Adrenal gland (tissue), 5 donors: ENCODE measurements at regions not wholly inside any gene's neighbourhood (a gene's known extent, or its start where the extent isn't known, plus 50 kb on each side); places are given as distances from the start of the nearest gene placed in this dataset.

Source experiments
- POLR2A ChIP-seq, 2 donors: fragments of 450-650 bp; IDR thresholded peaks; one replicate each; pipeline ENCODE4 v1.6.1; 2017; ENCODE audit warnings: antibody characterized with exemption in 2 of 2, mild to moderate bottlenecking in 2 of 2, moderate library complexity in 1 of 2
- TF ChIP-seq, protein P1 (sequence below), 6 experiments: fragments of 450-650 bp in 4 of 6; fragments of 200-600 bp in 2 of 6; sonication (generic) in 1 of 6; IDR thresholded peaks; 1 replicate in 5 of 6; 2 replicates in 1 of 6; pipeline versions ENCODE4 v1.5.1 to v1.8.0; 2016 to 2021; ENCODE audit warnings: antibody characterized with exemption in 6 of 6, mild to moderate bottlenecking in 2 of 6, moderate library complexity in 1 of 6
- donor health status: DM: no; HTN: no; CAD: no.

DNA sequence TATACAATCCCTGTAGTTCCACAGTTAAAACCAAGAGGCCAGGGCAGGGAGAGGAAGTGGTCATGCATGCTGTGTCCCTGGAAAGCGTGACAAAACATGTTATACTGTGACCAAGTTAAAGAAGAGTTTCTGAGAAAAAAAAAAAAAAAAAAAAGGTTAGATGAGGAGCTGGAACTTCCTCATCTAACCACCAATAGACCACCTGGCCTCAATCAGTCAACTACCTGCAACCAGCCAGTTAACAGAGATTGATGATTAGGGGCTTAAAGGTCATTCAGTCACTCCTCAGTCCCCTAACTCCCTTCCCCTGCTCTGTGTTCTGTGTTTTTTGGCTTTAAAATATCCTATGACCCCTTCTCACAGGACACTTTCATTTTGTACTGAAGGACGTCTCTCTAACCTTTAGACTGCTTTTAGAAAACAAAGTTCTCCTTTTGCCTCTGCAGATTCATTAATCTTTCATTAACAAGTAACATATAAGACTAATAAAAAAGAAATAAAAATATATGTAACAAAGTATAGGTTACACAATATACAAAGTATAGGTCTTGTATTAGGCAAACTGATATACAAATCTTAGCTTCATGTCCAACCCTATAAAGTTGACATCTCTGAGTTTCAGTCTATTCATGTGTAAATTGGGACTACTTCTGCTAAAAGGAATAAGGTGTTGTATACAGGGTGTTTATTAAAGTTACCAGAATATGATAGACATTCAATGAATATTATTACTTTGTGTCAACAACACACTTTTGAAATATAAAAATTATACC, 179.1 kb upstream of the NDST4 start:
- TF ChIP-seq, protein P1, sequence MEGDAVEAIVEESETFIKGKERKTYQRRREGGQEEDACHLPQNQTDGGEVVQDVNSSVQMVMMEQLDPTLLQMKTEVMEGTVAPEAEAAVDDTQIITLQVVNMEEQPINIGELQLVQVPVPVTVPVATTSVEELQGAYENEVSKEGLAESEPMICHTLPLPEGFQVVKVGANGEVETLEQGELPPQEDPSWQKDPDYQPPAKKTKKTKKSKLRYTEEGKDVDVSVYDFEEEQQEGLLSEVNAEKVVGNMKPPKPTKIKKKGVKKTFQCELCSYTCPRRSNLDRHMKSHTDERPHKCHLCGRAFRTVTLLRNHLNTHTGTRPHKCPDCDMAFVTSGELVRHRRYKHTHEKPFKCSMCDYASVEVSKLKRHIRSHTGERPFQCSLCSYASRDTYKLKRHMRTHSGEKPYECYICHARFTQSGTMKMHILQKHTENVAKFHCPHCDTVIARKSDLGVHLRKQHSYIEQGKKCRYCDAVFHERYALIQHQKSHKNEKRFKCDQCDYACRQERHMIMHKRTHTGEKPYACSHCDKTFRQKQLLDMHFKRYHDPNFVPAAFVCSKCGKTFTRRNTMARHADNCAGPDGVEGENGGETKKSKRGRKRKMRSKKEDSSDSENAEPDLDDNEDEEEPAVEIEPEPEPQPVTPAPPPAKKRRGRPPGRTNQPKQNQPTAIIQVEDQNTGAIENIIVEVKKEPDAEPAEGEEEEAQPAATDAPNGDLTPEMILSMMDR (IDR thresholded peaks at IDR 0.05), result no peak
- no peak for TF ChIP-seq POLR2A (IDR thresholded peaks at IDR 0.05)
